SK-N-SH (cell line): ENCODE measurements at regions not wholly inside any gene's neighbourhood (a gene's known extent, or its start where the extent isn't known, plus 50 kb on each side); places are given as distances from the start of the nearest gene placed in this dataset.

Experiments
- CTCF ChIA-PET: fragments of 300-600, 350-600 bp; formaldehyde crosslinking; extraction: SDS; loops from one replicate; lab custom pipeline; 2021; lab: Yijun Ruan, JAX
- POLR2A ChIA-PET: fragments of 350-600 bp; sonication (Branson Sonifier 250); formaldehyde crosslinking; extraction: SDS; loops from one replicate; lab custom pipeline; 2020; ENCODE audit warnings: antibody characterized with exemption, inconsistent platforms; lab: Yijun Ruan, JAX
- DNase-seq: peaks from one replicate; pipeline ENCODE4 v3.0.0; 2012
- H2AFZ ChIP-seq: fragments of 200-600 bp; sonication (generic); 2 replicates; pipeline ENCODE4 v1.8.1; 2016; ENCODE audit warnings: antibody characterized with exemption, mild to moderate bottlenecking, low read depth
- H3F3A ChIP-seq: fragments of 200-600 bp; sonication (generic); replicated peaks from 2 replicates; pipeline ENCODE3; 2016; ENCODE audit warnings: antibody characterized with exemption, mild to moderate bottlenecking; ENCODE audit not compliant: insufficient read depth
- H3K27ac ChIP-seq, 2 experiments: fragments of 200-500 bp in 1 of 2; fragments of 200-600 bp in 1 of 2; sonication (Bioruptor generic) in 1 of 2; sonication (generic), shearing (Covaris generic) in 1 of 2; 2 replicates each; pipeline versions ENCODE4 v1.5.1 to v1.6.1; 2014 to 2016; ENCODE audit warnings: low read depth in 2 of 2, inconsistent platforms in 1 of 2, low read length in 1 of 2, mild to moderate bottlenecking in 1 of 2, mixed read lengths in 1 of 2
- H3K27me3 ChIP-seq: fragments of 200-600 bp; sonication (generic), shearing (Covaris generic); 2 replicates; pipeline ENCODE4 v1.6.1; 2016; ENCODE audit warnings: mixed run types; ENCODE audit not compliant: insufficient read depth
- H3K36me3 ChIP-seq, 2 experiments: fragments of 200-500 bp in 1 of 2; fragments of 200-600 bp in 1 of 2; sonication (Bioruptor generic) in 1 of 2; sonication (generic) in 1 of 2; replicated peaks in 1 of 2; 2 replicates each; pipeline versions ENCODE3 to v1.5.1; 2014 to 2016; ENCODE audit warnings: low read length in 1 of 2, mild to moderate bottlenecking in 1 of 2; ENCODE audit not compliant: insufficient read depth in 2 of 2, control insufficient read depth in 1 of 2
- H3K4me1 ChIP-seq, 2 experiments: fragments of 200-500 bp in 1 of 2; fragments of 200-600 bp in 1 of 2; sonication (Bioruptor generic) in 1 of 2; sonication (generic), shearing (Covaris generic) in 1 of 2; 2 replicates each; pipeline versions ENCODE4 v1.5.1 to v1.6.1; 2014 to 2016; ENCODE audit warnings: low read depth in 1 of 2, low read length in 1 of 2, mixed run types in 1 of 2; ENCODE audit not compliant: insufficient read depth in 2 of 2, control insufficient read depth in 1 of 2
- H3K4me2 ChIP-seq: fragments of 200-600 bp; sonication (generic), shearing (Covaris generic); 2 replicates; pipeline ENCODE4 v1.6.1; 2017; ENCODE audit warnings: mixed run types
- H3K4me3 ChIP-seq, 2 experiments: fragments of 200-500 bp in 1 of 2; fragments of 200-600 bp in 1 of 2; sonication (Bioruptor generic) in 1 of 2; sonication (generic), shearing (Covaris generic) in 1 of 2; 2 replicates each; pipeline versions ENCODE4 v1.5.1 to v1.8.1; 2014 to 2016; ENCODE audit warnings: low read depth in 2 of 2, inconsistent platforms in 1 of 2, low read length in 1 of 2, mild to moderate bottlenecking in 1 of 2, mixed read lengths in 1 of 2, moderate library complexity in 1 of 2
- H3K79me2 ChIP-seq: fragments of 200-600 bp; sonication (generic); 2 replicates; pipeline ENCODE4 v1.8.1; 2017; ENCODE audit warnings: mild to moderate bottlenecking; ENCODE audit not compliant: insufficient read depth
- H3K9ac ChIP-seq: fragments of 200-600 bp; sonication (generic); 2 replicates; pipeline ENCODE4 v1.6.1; 2017; ENCODE audit warnings: mixed run types
- H3K9me2 ChIP-seq: fragments of 200-600 bp; sonication (generic); 2 replicates; pipeline ENCODE4 v1.6.1; 2017; ENCODE audit warnings: mixed run types
- H3K9me3 ChIP-seq: fragments of 200-600 bp; sonication (generic); 2 replicates; pipeline ENCODE4 v1.6.1; 2017; ENCODE audit warnings: mixed run types, mild to moderate bottlenecking, moderate library complexity
- H4K20me1 ChIP-seq: fragments of 200-600 bp; sonication (generic); 2 replicates; pipeline ENCODE4 v1.6.1; 2017; ENCODE audit warnings: mild to moderate bottlenecking, mixed run types; ENCODE audit not compliant: insufficient read depth
- CTCF ChIP-seq: fragments of 200-600 bp; sonication (generic); IDR thresholded peaks from 2 replicates; pipeline ENCODE4 v1.6.1; 2017; ENCODE audit warnings: antibody characterized with exemption, mild to moderate bottlenecking, moderate library complexity
- FOSL2 ChIP-seq: IDR thresholded peaks from 2 replicates; pipeline ENCODE4 v1.4.0; 2012; ENCODE audit warnings: low read depth, mild to moderate bottlenecking, moderate library complexity, borderline replicate concordance
- FOXM1 ChIP-seq: IDR thresholded peaks from 2 replicates; pipeline ENCODE4 v1.4.0; 2012; ENCODE audit warnings: low read depth, mild to moderate bottlenecking
- GABPA ChIP-seq: IDR thresholded peaks from 2 replicates; pipeline ENCODE4 v1.4.0; 2012; ENCODE audit warnings: low read depth, mild to moderate bottlenecking
- JUND ChIP-seq: IDR thresholded peaks from 2 replicates; pipeline ENCODE4 v1.4.0; 2012
- MEF2A ChIP-seq: IDR thresholded peaks from 2 replicates; pipeline ENCODE4 v1.4.0; 2012; ENCODE audit warnings: low read depth, borderline replicate concordance
- MXI1 ChIP-seq: IDR thresholded peaks from 2 replicates; pipeline ENCODE4 v1.6.1; 2012; ENCODE audit warnings: mild to moderate bottlenecking, low read depth, low read length, improper control_type of control experiment
- NFIC ChIP-seq: IDR thresholded peaks from 2 replicates; pipeline ENCODE4 v1.4.0; 2012; ENCODE audit warnings: borderline replicate concordance
- POLR2AphosphoS5 ChIP-seq: IDR thresholded peaks from 2 replicates; pipeline ENCODE4 v1.6.1; 2012; ENCODE audit warnings: low read depth, low read length
- RAD21 ChIP-seq: IDR thresholded peaks from 2 replicates; pipeline ENCODE4 v1.6.1; 2012; ENCODE audit warnings: mild to moderate bottlenecking, low read length
- RFX5 ChIP-seq: IDR thresholded peaks from 2 replicates; pipeline ENCODE4 v1.6.1; 2012; ENCODE audit warnings: mild to moderate bottlenecking, improper control_type of control experiment, low read length
- TAF1 ChIP-seq: IDR thresholded peaks from 2 replicates; pipeline ENCODE4 v1.6.1; 2012; ENCODE audit warnings: low read depth, mild to moderate bottlenecking, low read length, moderate library complexity, borderline replicate concordance
- TEAD4 ChIP-seq: IDR thresholded peaks from 2 replicates; pipeline ENCODE4 v1.4.0; 2012; ENCODE audit warnings: mild to moderate bottlenecking, borderline replicate concordance; ENCODE audit not compliant: insufficient read depth
- USF2 ChIP-seq: fragments of 150-350 bp; IDR thresholded peaks from 2 replicates; pipeline ENCODE4 v1.6.1; 2017; ENCODE audit warnings: antibody characterized with exemption, low read length, low read depth, borderline replicate concordance
- YY1 ChIP-seq: IDR thresholded peaks from 2 replicates; pipeline ENCODE4 v1.4.0; 2012; ENCODE audit warnings: low read depth, mild to moderate bottlenecking
- ZBTB33 ChIP-seq: IDR thresholded peaks from 2 replicates; pipeline ENCODE4 v1.4.0; 2012; ENCODE audit warnings: low read depth, borderline replicate concordance
- WGBS: methylation state at CpG from one replicate; pipeline ENCODE4 v1.1.6; 2017; ENCODE audit warnings: low lambda C conversion rate; 5-methylcytosine and 5-hydroxymethylcytosine counted together
- TF ChIP-seq, protein P1 (sequence below): IDR thresholded peaks from 2 replicates; pipeline ENCODE4 v1.4.0; 2012; ENCODE audit warnings: low read depth, borderline replicate concordance

GRCh38 chr2:186912979-186913378, 64.0 kb upstream of the ZSWIM2 start (continued):
- no peak for TF ChIP-seq FOSL2

DNA sequence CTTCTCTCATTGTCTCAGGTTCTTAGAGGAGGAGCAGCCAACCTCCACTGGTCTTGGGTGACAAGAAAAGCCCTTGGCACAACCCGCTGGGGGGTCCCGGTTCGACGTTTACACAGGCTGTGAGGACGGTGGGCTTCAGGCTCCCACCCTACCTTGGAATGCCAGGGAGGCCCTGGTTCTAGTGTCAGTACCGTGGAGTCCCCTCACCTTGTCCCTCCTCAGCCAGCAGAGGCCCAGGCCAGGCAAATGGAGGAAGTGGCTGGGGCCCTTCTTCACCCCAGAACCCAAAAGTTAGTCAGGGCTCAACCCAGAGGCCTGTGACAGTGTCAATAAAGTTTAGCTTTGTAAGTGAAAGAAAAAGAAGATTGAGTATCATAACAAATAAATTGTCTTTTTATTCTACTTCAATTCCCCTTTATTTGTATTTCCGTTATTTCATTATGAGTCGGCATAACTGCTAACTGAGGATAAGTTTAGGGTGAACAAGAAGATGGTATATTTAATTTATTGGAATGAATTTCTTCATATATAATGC, 62.6 kb upstream of the ZSWIM2 start:
- no peak overlapping the region for H3K27ac ChIP-seq
- no peak for DNase-seq
- no peaks in the 10 kb centered on the region for H4K20me1 ChIP-seq
- CTCF ChIA-PET = interaction anchor here (0.7 to 2.4 kb wide), 2 partner anchors 518 to 541 kb away, joined by 3 to 5 read pairs; no protein-coding TSS in a partner anchor
- WGBS = 62% methylated on average over 4 of the region's 8 CpGs
- no peaks in the 10 kb centered on the region for H3K36me3 ChIP-seq
- no peaks in the 10 kb centered on the region for H3K4me1 ChIP-seq
- TF ChIP-seq USF2 (no peak), YY1 (no peak), RFX5 (no peak), POLR2AphosphoS5 (no peak), FOXM1 (no peak), MXI1 (no peak), GABPA (no peak), CTCF (no peak)
- H3K79me2 ChIP-seq = no peaks in the 10 kb centered on the region
- H3K4me2 ChIP-seq = no peak overlapping the region
- H2AFZ ChIP-seq = no peak overlapping the region
- no peaks in the 10 kb centered on the region for H3F3A ChIP-seq
- POLR2A ChIA-PET = no interaction called here
- no peak overlapping the region for H3K4me3 ChIP-seq
- no peaks in the 10 kb centered on the region for H3K27me3 ChIP-seq
- no peaks in the 10 kb centered on the region for H3K9me3 ChIP-seq
- no peaks in the 10 kb centered on the region for H3K9me2 ChIP-seq
- no peak overlapping the region for H3K9ac ChIP-seq

GRCh38 chr2:186910996-186911395, 62.0 kb upstream of the ZSWIM2 start:
- no peak for DNase-seq
- Histone ChIP-seq H3K9me2 (no peaks in the 10 kb centered on the region), H3K4me2 (no peak overlapping the region), H3K4me1 (no peaks in the 10 kb centered on the region)
- TF ChIP-seq JUND (no peak), NFIC (no peak), RAD21 (no peak), MEF2A (no peak), TAF1 (no peak), ZBTB33 (no peak), FOSL2 (no peak), GABPA (no peak), TEAD4 (no peak)
- TF ChIP-seq, protein P1, sequence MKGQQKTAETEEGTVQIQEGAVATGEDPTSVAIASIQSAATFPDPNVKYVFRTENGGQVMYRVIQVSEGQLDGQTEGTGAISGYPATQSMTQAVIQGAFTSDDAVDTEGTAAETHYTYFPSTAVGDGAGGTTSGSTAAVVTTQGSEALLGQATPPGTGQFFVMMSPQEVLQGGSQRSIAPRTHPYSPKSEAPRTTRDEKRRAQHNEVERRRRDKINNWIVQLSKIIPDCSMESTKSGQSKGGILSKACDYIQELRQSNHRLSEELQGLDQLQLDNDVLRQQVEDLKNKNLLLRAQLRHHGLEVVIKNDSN = no peak
- TF ChIP-seq, all 33 proteins: peak for 0
- WGBS = 79% methylated on average over 4 of the region's 4 CpGs
- H3K27ac ChIP-seq = no peak overlapping the region
- H3K27me3 ChIP-seq = no peaks in the 10 kb centered on the region
- no peak overlapping the region for H3K9ac ChIP-seq
- ChIA-PET CTCF (no interaction called here), POLR2A (no interaction called here)
- H2AFZ ChIP-seq = no peak overlapping the region
- H3K79me2 ChIP-seq = no peaks in the 10 kb centered on the region
- H3F3A ChIP-seq = no peaks in the 10 kb centered on the region
- no peaks in the 10 kb centered on the region for H3K36me3 ChIP-seq
- H3K9me3 ChIP-seq = no peaks in the 10 kb centered on the region
- H4K20me1 ChIP-seq = no peaks in the 10 kb centered on the region
- H3K4me3 ChIP-seq = no peak overlapping the region
